ENCODE measurements at regions not wholly inside any gene's neighbourhood (a gene's known extent, or its start where the extent isn't known, plus 50 kb on each side); places are given as distances from the start of the nearest gene placed in this dataset.

GRCh38 chr12:60345442-60345841 is 749.6 kb downstream of the SLC16A7 start:
- H3K4me3 Mint-ChIP-seq = no peak overlapping the region
- H3K36me3 Mint-ChIP-seq (ENCODE audit: low read depth) = no peaks in the 10 kb centered on the region
- H3K27me3 Mint-ChIP-seq = no peaks in the 10 kb centered on the region
- H3K9me3 Mint-ChIP-seq = peaks cover 3% of the 10 kb centered on the region
- H3K27ac Mint-ChIP-seq = no peak overlapping the region
- no peaks in the 10 kb centered on the region for H3K4me1 Mint-ChIP-seq (ENCODE audit: low read depth)

- Mint-ChIP-seq H3K4me3 (no peak overlapping the region), H3K27me3 (no peaks in the 10 kb centered on the region), H3K27ac (no peak overlapping the region), H3K9me3 (peaks cover 3% of the 10 kb centered on the region), H3K36me3 (ENCODE audit: low read depth) (no peaks in the 10 kb centered on the region), H3K4me1 (ENCODE audit: low read depth) (no peaks in the 10 kb centered on the region)
These were observed 753.6 kb downstream of the SLC16A7 start for GRCh38 chr12:60349232-60349978.

- Mint-ChIP-seq H3K36me3 (ENCODE audit: low read depth) (no peaks in the 10 kb centered on the region), H3K27ac (no peak overlapping the region), H3K4me1 (ENCODE audit: low read depth) (no peaks in the 10 kb centered on the region), H3K9me3 (no peaks in the 10 kb centered on the region), H3K4me3 (no peak overlapping the region), H3K27me3 (no peaks in the 10 kb centered on the region)
These were observed 791.5 kb downstream of the SLC16A7 start for GRCh38 chr12:60387356-60387755.

- H3K36me3 Mint-ChIP-seq (ENCODE audit: low read depth) = no peaks in the 10 kb centered on the region
- no peaks in the 10 kb centered on the region for H3K4me1 Mint-ChIP-seq (ENCODE audit: low read depth)
- H3K27ac Mint-ChIP-seq = no peak overlapping the region
- H3K4me3 Mint-ChIP-seq = no peak overlapping the region
- no peaks in the 10 kb centered on the region for H3K27me3 Mint-ChIP-seq
- no peaks in the 10 kb centered on the region for H3K9me3 Mint-ChIP-seq
These were observed 795.2 kb downstream of the SLC16A7 start for GRCh38 chr12:60391051-60391450.

GRCh38 chr12:60391791-60392190 is 796.0 kb downstream of the SLC16A7 start:
- no peaks in the 10 kb centered on the region for H3K27me3 Mint-ChIP-seq
- no peak overlapping the region for H3K4me3 Mint-ChIP-seq
- no peaks in the 10 kb centered on the region for H3K9me3 Mint-ChIP-seq
- no peaks in the 10 kb centered on the region for H3K36me3 Mint-ChIP-seq (ENCODE audit: low read depth)
- H3K27ac Mint-ChIP-seq = no peak overlapping the region
- H3K4me1 Mint-ChIP-seq (ENCODE audit: low read depth) = no peaks in the 10 kb centered on the region

GRCh38 chr12:60393093-60393492 is 797.3 kb downstream of the SLC16A7 start:
- Mint-ChIP-seq H3K27ac (no peak overlapping the region), H3K9me3 (no peaks in the 10 kb centered on the region), H3K4me1 (ENCODE audit: low read depth) (no peaks in the 10 kb centered on the region), H3K4me3 (no peak overlapping the region), H3K27me3 (no peaks in the 10 kb centered on the region), H3K36me3 (ENCODE audit: low read depth) (no peaks in the 10 kb centered on the region)

GRCh38 chr12:60394665-60395064 is 798.8 kb downstream of the SLC16A7 start:
- Mint-ChIP-seq H3K27ac (no peak overlapping the region), H3K36me3 (ENCODE audit: low read depth) (no peaks in the 10 kb centered on the region), H3K27me3 (no peaks in the 10 kb centered on the region), H3K4me3 (no peak overlapping the region), H3K4me1 (ENCODE audit: low read depth) (no peaks in the 10 kb centered on the region), H3K9me3 (no peaks in the 10 kb centered on the region)

- no peaks in the 10 kb centered on the region for H3K27me3 Mint-ChIP-seq
- no peaks in the 10 kb centered on the region for H3K4me1 Mint-ChIP-seq (ENCODE audit: low read depth)
- no peaks in the 10 kb centered on the region for H3K9me3 Mint-ChIP-seq
- no peaks in the 10 kb centered on the region for H3K36me3 Mint-ChIP-seq (ENCODE audit: low read depth)
- no peak overlapping the region for H3K27ac Mint-ChIP-seq
- H3K4me3 Mint-ChIP-seq = no peak overlapping the region
These were observed 802.7 kb downstream of the SLC16A7 start for GRCh38 chr12:60398547-60398946.

GRCh38 chr12:60399064-60399463 is 803.2 kb downstream of the SLC16A7 start:
- Mint-ChIP-seq H3K4me1 (ENCODE audit: low read depth) (no peaks in the 10 kb centered on the region), H3K9me3 (no peaks in the 10 kb centered on the region), H3K27ac (no peak overlapping the region), H3K4me3 (no peak overlapping the region), H3K27me3 (no peaks in the 10 kb centered on the region), H3K36me3 (ENCODE audit: low read depth) (no peaks in the 10 kb centered on the region)

- Mint-ChIP-seq H3K27ac (no peak overlapping the region), H3K4me1 (ENCODE audit: low read depth) (no peaks in the 10 kb centered on the region), H3K27me3 (no peaks in the 10 kb centered on the region), H3K36me3 (ENCODE audit: low read depth) (no peaks in the 10 kb centered on the region), H3K9me3 (peaks cover 3% of the 10 kb centered on the region), H3K4me3 (no peak overlapping the region)
These were observed 807.2 kb downstream of the SLC16A7 start for GRCh38 chr12:60402996-60403395.

GRCh38 chr12:60415351-60415750 is 819.5 kb downstream of the SLC16A7 start:
- H3K27ac Mint-ChIP-seq = no peak overlapping the region
- no peaks in the 10 kb centered on the region for H3K4me1 Mint-ChIP-seq (ENCODE audit: low read depth)
- no peak overlapping the region for H3K4me3 Mint-ChIP-seq
- no peaks in the 10 kb centered on the region for H3K27me3 Mint-ChIP-seq
- no peaks in the 10 kb centered on the region for H3K36me3 Mint-ChIP-seq (ENCODE audit: low read depth)
- peaks cover 21% of the 10 kb centered on the region for H3K9me3 Mint-ChIP-seq

GRCh38 chr12:60419986-60420385 is 824.2 kb downstream of the SLC16A7 start:
- peaks cover 12% of the 10 kb centered on the region for H3K9me3 Mint-ChIP-seq
- H3K36me3 Mint-ChIP-seq (ENCODE audit: low read depth) = no peaks in the 10 kb centered on the region

GRCh38 chr12:60421741-60422140 is 825.9 kb downstream of the SLC16A7 start:
- Mint-ChIP-seq H3K4me3 (no peak overlapping the region), H3K27ac (no peak overlapping the region), H3K4me1 (ENCODE audit: low read depth) (no peaks in the 10 kb centered on the region), H3K36me3 (ENCODE audit: low read depth) (no peaks in the 10 kb centered on the region), H3K9me3 (peaks cover 8% of the 10 kb centered on the region), H3K27me3 (no peaks in the 10 kb centered on the region)

More at GRCh38 chr12:60419986-60420385, 824.2 kb downstream of the SLC16A7 start:
- H3K4me3 Mint-ChIP-seq = no peak overlapping the region
- no peaks in the 10 kb centered on the region for H3K27me3 Mint-ChIP-seq
- H3K4me1 Mint-ChIP-seq (ENCODE audit: low read depth) = no peaks in the 10 kb centered on the region
- H3K27ac Mint-ChIP-seq = no peak overlapping the region

- Mint-ChIP-seq H3K27me3 (no peaks in the 10 kb centered on the region), H3K4me3 (no peak overlapping the region), H3K36me3 (ENCODE audit: low read depth) (no peaks in the 10 kb centered on the region), H3K4me1 (ENCODE audit: low read depth) (no peaks in the 10 kb centered on the region), H3K9me3 (peaks cover under 1% of the 10 kb centered on the region), H3K27ac (no peak overlapping the region)
These were observed 841.5 kb downstream of the SLC16A7 start for GRCh38 chr12:60437297-60437696.

- H3K4me3 Mint-ChIP-seq = no peak overlapping the region
- H3K4me1 Mint-ChIP-seq (ENCODE audit: low read depth) = no peaks in the 10 kb centered on the region
- no peak overlapping the region for H3K27ac Mint-ChIP-seq
- no peaks in the 10 kb centered on the region for H3K27me3 Mint-ChIP-seq
- H3K36me3 Mint-ChIP-seq (ENCODE audit: low read depth) = no peaks in the 10 kb centered on the region
- peaks cover 14% of the 10 kb centered on the region for H3K9me3 Mint-ChIP-seq
These were observed 845.7 kb downstream of the SLC16A7 start for GRCh38 chr12:60441577-60441976.

- Mint-ChIP-seq H3K4me1 (ENCODE audit: low read depth) (no peaks in the 10 kb centered on the region), H3K27ac (no peak overlapping the region), H3K4me3 (no peak overlapping the region), H3K36me3 (ENCODE audit: low read depth) (no peaks in the 10 kb centered on the region), H3K27me3 (no peaks in the 10 kb centered on the region), H3K9me3 (peaks cover 12% of the 10 kb centered on the region)
These were observed 855.6 kb downstream of the SLC16A7 start for GRCh38 chr12:60451457-60451856.
